Limb (tissue), 2 donors: ENCODE measurements at regions not wholly inside any gene's neighbourhood (a gene's known extent, or its start where the extent isn't known, plus 50 kb on each side); places are given as distances from the start of the nearest gene placed in this dataset.
"Not testable (repeated sequence)": the region's sequence is repeated elsewhere in the genome, so short reads cannot be mapped to it uniquely, and the experiment has no call there.

Experiments
- DNase-seq, 2 donors: peaks; one replicate each; pipeline ENCODE4 v3.0.0-alpha.2; 2016; ENCODE audit errors: extremely low spot score in 2 of 2

DNA sequence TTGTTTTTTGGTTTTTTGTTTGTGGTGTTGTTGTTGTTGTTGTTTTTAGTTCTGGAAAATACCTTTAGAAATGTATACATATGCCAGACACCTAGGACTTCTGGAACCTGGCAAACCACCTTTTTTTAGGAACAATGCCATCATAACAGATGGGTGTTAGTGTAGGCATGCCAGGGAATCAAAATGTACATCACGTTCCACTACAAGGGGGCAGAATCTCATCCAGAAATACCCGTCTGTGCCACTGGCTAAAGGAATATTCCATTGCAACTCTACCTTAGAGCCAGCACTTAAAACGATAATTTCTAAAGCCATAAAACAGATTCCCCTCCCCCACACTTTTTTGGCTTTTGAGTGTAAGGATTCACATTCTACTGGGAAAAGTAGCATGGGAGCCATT, 239.8 kb downstream of the ETV1 start:
- DNase-seq = no peak

- DNase-seq = no peak
Measured at GRCh38 chr7:13751766-13752165, 237.7 kb downstream of the ETV1 start.

DNA sequence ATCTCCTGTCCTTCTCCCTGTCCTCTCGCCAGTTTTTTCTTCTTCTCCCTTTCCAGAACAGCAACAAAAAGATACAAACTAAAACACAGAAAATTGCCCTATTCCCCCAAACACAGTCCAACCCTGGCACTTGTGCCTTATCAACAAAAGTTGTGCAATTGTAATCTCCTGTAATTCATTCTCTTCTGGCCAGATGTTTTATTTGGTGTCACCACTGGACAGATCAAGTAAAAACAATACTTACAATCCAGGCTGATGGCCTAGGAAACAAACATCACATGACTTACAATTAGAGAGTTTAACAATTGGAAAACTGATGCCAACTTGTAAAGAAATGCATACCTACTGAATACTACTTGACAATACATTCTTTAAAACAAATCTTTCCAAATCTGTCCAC, 231.6 kb downstream of the ETV1 start:
- DNase-seq = no peak

GRCh38 chr7:13765853-13766252, 223.6 kb downstream of the ETV1 start:
- not testable (repeated sequence) for DNase-seq

GRCh38 chr7:13770305-13770704, 219.2 kb downstream of the ETV1 start:
- no peak for DNase-seq

- no peak for DNase-seq
Measured at GRCh38 chr7:13774976-13775375, 214.5 kb downstream of the ETV1 start.

DNA sequence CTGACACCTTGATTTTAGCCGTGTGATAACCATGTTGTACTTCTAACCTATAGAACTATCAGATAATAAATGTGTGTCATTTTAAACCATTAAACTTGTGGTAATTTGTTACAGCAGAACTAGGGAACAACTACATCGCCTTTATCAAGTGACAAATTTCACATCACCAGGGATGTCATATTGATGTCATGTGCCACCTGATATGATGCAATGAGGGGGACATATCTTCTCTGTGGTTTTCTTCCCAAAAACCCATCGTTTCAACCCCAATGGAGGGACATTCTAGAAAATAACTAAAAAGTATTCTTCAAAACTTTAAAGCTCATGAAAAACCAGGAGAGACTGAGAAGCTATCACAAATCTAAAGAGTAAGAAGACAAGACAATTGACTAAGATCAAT, 212.2 kb downstream of the ETV1 start:
- no peak for DNase-seq

DNA sequence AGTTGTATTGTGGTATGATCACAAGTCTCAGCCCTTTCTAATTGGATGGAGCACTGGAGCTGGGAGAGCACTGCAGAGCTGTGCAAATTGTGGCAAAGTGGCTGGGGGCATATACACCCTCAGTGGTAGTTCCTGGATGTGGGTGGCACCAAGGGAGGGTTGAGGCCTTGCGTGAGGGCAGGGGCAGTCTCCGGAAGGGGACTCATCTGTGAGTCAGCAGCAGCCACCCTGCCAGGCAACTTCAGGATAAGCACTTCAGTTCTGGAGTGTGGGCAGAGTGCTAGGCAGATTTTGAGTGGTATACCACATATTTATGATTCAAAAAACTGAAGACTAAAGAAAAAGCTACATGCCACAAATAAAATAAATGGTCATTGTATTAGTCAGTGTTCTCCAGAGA, 210.5 kb downstream of the ETV1 start:
- DNase-seq = no peak

DNA sequence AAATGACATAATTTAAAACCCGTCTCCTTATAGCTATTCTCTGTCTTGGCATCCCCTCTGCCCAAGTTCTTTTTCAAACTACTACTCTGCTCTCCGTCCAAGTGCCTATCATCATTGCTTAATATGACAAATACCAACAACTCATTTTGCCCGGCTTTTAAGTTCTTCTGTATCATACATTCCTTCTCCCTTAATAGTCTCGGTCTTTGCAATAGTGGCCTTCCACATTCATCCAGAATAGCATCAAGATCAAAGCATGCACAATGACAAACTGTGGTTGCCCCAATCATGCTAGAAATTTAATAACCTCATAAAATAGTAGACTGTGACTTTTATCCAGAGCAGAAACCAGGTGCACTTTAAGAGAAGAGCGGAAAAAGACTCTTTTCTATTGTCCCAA, 198.9 kb downstream of the ETV1 start:
- DNase-seq = no peak

DNA sequence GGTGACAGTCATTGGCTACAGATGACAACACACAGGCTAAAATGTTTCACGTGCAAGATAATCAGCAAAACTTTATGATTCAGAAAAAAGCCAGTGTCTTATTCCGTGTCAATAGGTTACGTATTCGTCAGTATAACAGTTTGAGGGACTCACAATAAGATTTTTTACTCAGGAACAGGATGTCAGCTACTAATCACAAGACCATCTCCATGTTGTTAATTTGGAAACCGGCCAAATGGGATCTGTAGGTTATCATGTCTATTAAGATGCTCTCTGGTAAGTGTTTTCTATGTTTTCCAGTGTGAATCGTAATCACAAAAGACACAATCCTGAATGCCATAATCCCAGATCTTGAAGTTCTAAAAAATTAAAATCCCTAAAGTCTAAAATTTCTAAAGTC, 197.3 kb downstream of the ETV1 start:
- DNase-seq = no peak

DNA sequence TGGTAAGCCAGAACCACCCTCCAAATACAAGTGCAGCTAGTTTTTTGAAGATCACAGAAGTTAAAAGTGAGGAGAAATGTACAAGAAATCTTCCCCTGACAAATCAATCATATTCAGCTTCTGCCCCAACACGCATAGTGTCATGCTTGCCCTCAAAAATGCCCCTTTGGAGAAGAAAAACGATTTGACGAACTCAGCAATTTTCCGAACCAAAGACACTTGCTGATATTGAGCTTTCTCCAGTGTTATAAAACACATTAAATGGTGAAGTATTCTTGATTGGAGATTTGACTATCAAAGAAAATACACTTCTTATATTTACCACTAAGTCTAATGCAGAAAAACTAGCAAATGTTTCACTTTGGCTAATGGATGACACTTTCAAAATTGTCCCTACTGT, 195.5 kb downstream of the ETV1 start:
- DNase-seq = no peak

DNA sequence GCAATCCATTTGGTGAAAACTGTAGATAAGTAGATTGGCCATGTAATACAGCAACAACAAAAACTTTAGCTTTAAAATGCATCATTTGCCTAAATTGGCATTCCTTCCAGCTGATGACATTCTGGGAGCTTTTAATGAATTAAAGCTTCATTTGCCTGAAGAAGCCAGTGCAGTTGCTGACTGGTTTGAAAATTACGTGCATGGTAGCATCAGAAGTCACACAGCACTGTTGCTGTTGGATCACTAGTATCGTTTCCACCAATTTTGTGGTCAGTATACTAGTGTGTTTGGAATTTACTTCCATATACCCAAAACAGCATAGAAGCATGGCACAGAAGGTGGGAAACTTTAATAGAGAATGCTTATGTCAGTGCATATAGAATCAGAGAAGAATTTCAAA, 194.9 kb downstream of the ETV1 start:
- DNase-seq = no peak

- DNase-seq = no peak
Measured at GRCh38 chr7:13797545-13797944, 191.9 kb downstream of the ETV1 start.

DNA sequence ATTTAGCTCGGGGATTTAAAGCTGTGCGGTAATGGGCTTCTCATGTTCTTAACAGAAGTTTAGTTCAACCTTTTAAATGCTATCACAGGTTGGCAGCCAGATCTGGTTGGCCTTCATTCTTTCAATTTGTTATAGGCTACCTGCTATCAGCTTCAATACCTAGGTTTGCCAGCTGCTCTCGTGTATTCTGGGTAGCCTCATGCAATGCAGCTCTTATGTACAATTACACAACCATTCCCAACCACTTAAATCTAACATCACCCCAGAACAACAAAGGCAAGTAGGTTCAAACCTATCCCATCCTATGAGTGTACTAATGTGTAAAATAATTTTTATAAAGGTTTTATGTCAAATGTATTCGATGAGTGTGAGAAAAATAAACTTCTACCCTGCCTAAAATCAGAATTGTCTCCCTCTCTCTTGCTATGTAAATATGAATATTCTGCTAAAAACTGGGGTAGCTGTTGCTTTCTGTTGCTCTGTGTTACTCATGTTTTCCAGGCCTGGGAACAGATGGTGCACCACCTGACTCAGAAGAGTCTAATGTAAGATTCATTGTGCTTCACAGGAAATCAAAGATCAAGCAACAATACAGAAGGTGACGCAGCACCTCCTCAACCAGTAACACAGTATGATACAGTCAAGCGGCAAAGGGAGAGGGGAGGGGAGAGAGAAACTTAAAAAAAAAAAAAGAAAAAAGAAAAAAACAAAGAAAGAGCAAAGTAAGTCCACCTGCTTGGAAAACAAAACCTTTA, 188.6 kb downstream of the ETV1 start:
- DNase-seq = no peak

DNA sequence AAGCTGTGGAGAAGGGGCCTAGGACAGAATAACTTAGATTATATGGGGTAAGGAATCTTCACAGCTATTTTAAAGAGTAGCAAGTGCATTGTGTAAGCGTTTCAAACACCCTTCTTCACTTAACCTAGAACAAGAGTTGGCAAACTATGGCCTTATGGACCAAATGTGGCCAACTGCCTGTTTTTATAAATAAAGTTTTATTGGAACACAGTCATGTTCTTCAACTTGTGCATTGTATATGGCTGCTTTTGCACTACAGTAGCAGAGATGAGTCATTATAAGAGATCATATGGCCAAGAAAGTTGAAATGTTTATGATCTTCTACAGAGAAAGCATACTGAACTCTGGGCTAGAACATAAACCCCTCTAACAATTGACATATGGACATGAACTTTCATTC, 187.8 kb downstream of the ETV1 start:
- no peak for DNase-seq

DNA sequence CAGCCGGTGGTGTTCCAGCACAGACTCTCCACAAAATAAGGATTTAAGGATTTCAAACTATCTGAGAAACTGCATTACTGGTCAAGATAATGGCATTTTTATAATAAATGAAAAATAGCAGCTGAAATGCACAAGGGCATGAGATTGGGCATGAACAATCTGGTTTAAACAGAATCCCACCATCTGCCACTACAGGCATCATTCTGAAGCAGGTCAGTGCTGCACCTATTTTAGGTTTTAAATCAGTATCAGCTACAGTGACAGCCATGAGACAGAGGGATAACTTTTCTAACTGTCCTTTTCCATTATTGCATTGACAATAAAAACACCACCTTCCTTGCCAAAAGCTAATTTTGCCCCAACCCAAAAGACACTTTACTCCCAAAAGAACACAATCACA, 186.8 kb downstream of the ETV1 start:
- no peak for DNase-seq

- no peak for DNase-seq
Measured at GRCh38 chr7:13803134-13803533, 186.3 kb downstream of the ETV1 start.

GRCh38 chr7:13806089-13806867, 183.2 kb downstream of the ETV1 start:
- not testable (repeated sequence) for DNase-seq

GRCh38 chr7:13817230-13817629, 172.2 kb downstream of the ETV1 start:
- DNase-seq = not testable (repeated sequence)

GRCh38 chr7:13821152-13821787, 168.2 kb downstream of the ETV1 start:
- no peak for DNase-seq

GRCh38 chr7:13822678-13823077, 166.8 kb downstream of the ETV1 start:
- no peak for DNase-seq

- DNase-seq = no peak
Measured at GRCh38 chr7:13826752-13827151, 162.7 kb downstream of the ETV1 start.

DNA sequence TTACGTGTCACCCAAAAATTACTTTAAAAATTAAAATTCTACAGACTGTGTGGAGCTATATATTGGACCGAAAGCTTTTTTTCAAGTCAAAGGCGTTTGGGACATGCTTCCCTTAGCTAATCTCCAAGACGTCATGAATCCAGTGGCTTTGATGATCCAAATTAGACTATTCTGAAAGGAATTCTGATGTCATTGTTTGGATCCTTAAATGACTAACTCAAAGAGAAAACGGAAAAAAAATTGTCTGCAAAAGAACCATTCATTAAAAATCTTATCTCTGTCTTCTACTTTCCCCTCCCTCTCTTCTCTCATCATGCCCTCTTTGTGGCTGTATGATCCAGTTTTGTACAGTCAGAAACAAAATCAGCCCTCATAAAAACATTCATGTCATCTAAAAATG, 161.8 kb downstream of the ETV1 start:
- DNase-seq = no peak
